Mesothelial cell of epicardium (in vitro differentiated cells): ENCODE measurements at regions not wholly inside any gene's neighbourhood (a gene's known extent, or its start where the extent isn't known, plus 50 kb on each side); places are given as distances from the start of the nearest gene placed in this dataset.
A peak's percentile ranks its signal among the peaks of the same experiment; 100 is the strongest.

Source experiments
- DNase-seq, 2 experiments: peaks; one replicate each; pipeline ENCODE4 v3.0.0; 2021; ENCODE audit warnings: low spot score in 2 of 2; ENCODE audit not compliant: unreplicated experiment in 2 of 2
- H3K27ac Mint-ChIP-seq: 2 replicates; pipeline ENCODE4 v1.8.0; 2021; ENCODE audit warnings: mixed read lengths
- H3K27me3 Mint-ChIP-seq: 2 replicates; pipeline ENCODE4 v1.8.0; 2021; ENCODE audit warnings: low read depth, mixed read lengths
- H3K36me3 Mint-ChIP-seq: 2 replicates; pipeline ENCODE4 v1.8.0; 2021; ENCODE audit warnings: mixed read lengths
- H3K4me1 Mint-ChIP-seq: 2 replicates; pipeline ENCODE4 v1.8.0; 2021; ENCODE audit warnings: mixed read lengths
- H3K4me3 Mint-ChIP-seq: 2 replicates; pipeline ENCODE4 v1.8.0; 2021; ENCODE audit warnings: mild to moderate bottlenecking, moderate library complexity, mixed read lengths
- H3K9me3 Mint-ChIP-seq: 2 replicates; pipeline ENCODE4 v1.8.0; 2021; ENCODE audit warnings: mixed read lengths
- CTCF ChIP-seq: fragments of 200-600 bp; sonication (generic); IDR thresholded peaks from one replicate; pipeline ENCODE4 v1.5.0; 2021; ENCODE audit warnings: antibody characterized with exemption; ENCODE audit not compliant: unreplicated experiment

- TF ChIP-seq CTCF = no peak
- Mint-ChIP-seq H3K9me3 (no peaks in the 10 kb centered on the region), H3K4me3 (no peak overlapping the region), H3K4me1 (peaks cover 25% of the 10 kb centered on the region), H3K36me3 (no peaks in the 10 kb centered on the region), H3K27me3 (no peaks in the 10 kb centered on the region), H3K27ac (peak overlapping the region; percentile 59)
- DNase-seq = peak; percentile 19 to 42
Measured at GRCh38 chr2:22281033-22281432, 1103.9 kb upstream of the KLHL29 start.

- no peak for DNase-seq
- no peak for TF ChIP-seq CTCF
- Mint-ChIP-seq H3K36me3 (no peaks in the 10 kb centered on the region), H3K4me3 (no peak overlapping the region), H3K27ac (peak overlapping the region; percentile 55), H3K4me1 (peaks cover 27% of the 10 kb centered on the region), H3K27me3 (no peaks in the 10 kb centered on the region), H3K9me3 (no peaks in the 10 kb centered on the region)
Measured at GRCh38 chr2:22282220-22282619, 1102.8 kb upstream of the KLHL29 start.

- Mint-ChIP-seq H3K4me1 (peaks cover 27% of the 10 kb centered on the region), H3K27ac (no peak overlapping the region), H3K9me3 (no peaks in the 10 kb centered on the region), H3K36me3 (no peaks in the 10 kb centered on the region), H3K4me3 (no peak overlapping the region), H3K27me3 (no peaks in the 10 kb centered on the region)
- DNase-seq = no peak
- no peak for TF ChIP-seq CTCF
Measured at GRCh38 chr2:22282916-22283315, 1102.1 kb upstream of the KLHL29 start.

- no peak for DNase-seq
- TF ChIP-seq CTCF = no peak
- Mint-ChIP-seq H3K9me3 (no peaks in the 10 kb centered on the region), H3K4me3 (no peak overlapping the region), H3K36me3 (no peaks in the 10 kb centered on the region), H3K27me3 (no peaks in the 10 kb centered on the region), H3K27ac (no peak overlapping the region), H3K4me1 (peaks cover 27% of the 10 kb centered on the region)
Measured at GRCh38 chr2:22283436-22283835, 1101.5 kb upstream of the KLHL29 start.

- H3K9me3 Mint-ChIP-seq = no peaks in the 10 kb centered on the region
- no peak for TF ChIP-seq CTCF
Measured at GRCh38 chr2:22290302-22290701, 1094.7 kb upstream of the KLHL29 start.

GRCh38 chr2:22290909-22291473 is 1094.0 kb upstream of the KLHL29 start:
- no peaks in the 10 kb centered on the region for H3K36me3 Mint-ChIP-seq
- no peak for DNase-seq
- H3K27ac Mint-ChIP-seq = no peak overlapping the region
- peaks cover 3% of the 10 kb centered on the region for H3K4me1 Mint-ChIP-seq
- H3K9me3 Mint-ChIP-seq = no peaks in the 10 kb centered on the region
- no peak overlapping the region for H3K4me3 Mint-ChIP-seq
- TF ChIP-seq CTCF = no peak
- peaks cover 4% of the 10 kb centered on the region for H3K27me3 Mint-ChIP-seq

More at GRCh38 chr2:22290302-22290701, 1094.7 kb upstream of the KLHL29 start:
- Mint-ChIP-seq H3K27ac (no peak overlapping the region), H3K4me1 (peaks cover 3% of the 10 kb centered on the region), H3K4me3 (no peak overlapping the region), H3K36me3 (no peaks in the 10 kb centered on the region), H3K27me3 (peaks cover 4% of the 10 kb centered on the region)
- DNase-seq = no peak
